ENCODE measurements at regions not wholly inside any gene's neighbourhood (a gene's known extent, or its start where the extent isn't known, plus 50 kb on each side); places are given as distances from the start of the nearest gene placed in this dataset.

DNA sequence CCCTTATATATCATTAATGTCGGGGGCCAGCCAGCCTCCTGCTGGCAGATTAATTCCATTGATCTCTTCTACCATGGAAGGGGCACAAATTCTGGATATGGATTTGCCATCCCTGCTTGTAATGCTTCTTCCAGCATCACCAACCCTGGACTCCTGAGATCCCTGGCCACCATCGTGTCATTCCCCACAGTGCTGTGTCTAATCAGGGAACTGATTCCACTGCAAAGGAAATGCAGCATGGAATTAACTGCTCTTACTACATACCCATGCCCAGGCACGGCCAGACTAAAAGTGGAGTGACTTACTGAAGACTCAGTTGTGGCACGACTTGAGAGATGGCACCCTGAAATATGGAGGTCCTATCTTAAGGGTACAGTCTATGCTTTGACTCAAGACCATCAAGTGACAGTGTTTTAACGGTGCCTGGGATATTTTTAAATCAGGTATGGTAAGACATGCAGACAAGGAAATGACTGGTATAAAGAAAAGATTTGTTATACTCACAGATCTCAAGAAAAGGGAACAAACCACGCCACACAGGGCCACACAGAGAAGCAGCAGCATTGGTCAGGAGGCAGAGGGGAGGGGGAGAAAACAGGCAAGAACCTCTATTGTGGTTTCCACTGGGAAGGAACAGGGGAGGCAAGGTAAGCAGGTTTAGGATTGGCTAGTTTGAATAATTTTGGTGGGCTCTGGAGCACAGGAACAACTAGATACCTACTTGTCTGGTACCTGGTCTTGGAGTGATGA is 65.1 kb downstream of the IGLL5 start:
- WGBS, 2 donors = 60 to 66% methylated on average over 6 of the region's 6 CpGs
- intact Hi-C loops (cut with DNase I) = no loop called here
- peaks cover 3% of the 10 kb centered on the region for H3K4me1 ChIP-seq
- peaks cover 0 to 7% of the 10 kb centered on the region in 2 donors for H3K27me3 ChIP-seq
- H3K9me3 ChIP-seq = no peaks in the 10 kb centered on the region
- ATAC-seq (no peak), DNase-seq (no peak)
- TF ChIP-seq CTCF (IDR thresholded peaks at IDR 0.05) = no peak
- TF ChIP-seq POLR2A (IDR thresholded peaks at IDR 0.05) = no peak
- no peak overlapping the region for H3K27ac ChIP-seq
- no peaks in the 10 kb centered on the region for H3K36me3 ChIP-seq (replicated peaks in 1 of 2; ENCODE audit: insufficient read depth in 1 of 2, low read depth in 2 of 2)
- H3K4me3 ChIP-seq = no peak overlapping the region

- TF ChIP-seq POLR2A (IDR thresholded peaks at IDR 0.05) = no peak
- no peak for TF ChIP-seq CTCF (IDR thresholded peaks at IDR 0.05)
- Histone ChIP-seq H3K4me3 (no peak overlapping the region), H3K36me3 (replicated peaks in 1 of 2; ENCODE audit: insufficient read depth in 1 of 2, low read depth in 2 of 2) (no peaks in the 10 kb centered on the region), H3K4me1 (peaks cover 3% of the 10 kb centered on the region), H3K27me3 (peaks cover 0 to 7% of the 10 kb centered on the region in 2 donors), H3K9me3 (no peaks in the 10 kb centered on the region), H3K27ac (no peak overlapping the region)
- ATAC-seq = no peak
- intact Hi-C loops (cut with DNase I) = no loop called here
- WGBS, 2 donors = 50 to 62% methylated on average over 5 of the region's 5 CpGs
- no peak for DNase-seq
Measured at GRCh38 chr22:22953791-22954190, 66.2 kb downstream of the IGLL5 start.

- DNase-seq = no peak
Measured at GRCh38 chr22:22954656-22955055, 67.0 kb downstream of the IGLL5 start.

DNA sequence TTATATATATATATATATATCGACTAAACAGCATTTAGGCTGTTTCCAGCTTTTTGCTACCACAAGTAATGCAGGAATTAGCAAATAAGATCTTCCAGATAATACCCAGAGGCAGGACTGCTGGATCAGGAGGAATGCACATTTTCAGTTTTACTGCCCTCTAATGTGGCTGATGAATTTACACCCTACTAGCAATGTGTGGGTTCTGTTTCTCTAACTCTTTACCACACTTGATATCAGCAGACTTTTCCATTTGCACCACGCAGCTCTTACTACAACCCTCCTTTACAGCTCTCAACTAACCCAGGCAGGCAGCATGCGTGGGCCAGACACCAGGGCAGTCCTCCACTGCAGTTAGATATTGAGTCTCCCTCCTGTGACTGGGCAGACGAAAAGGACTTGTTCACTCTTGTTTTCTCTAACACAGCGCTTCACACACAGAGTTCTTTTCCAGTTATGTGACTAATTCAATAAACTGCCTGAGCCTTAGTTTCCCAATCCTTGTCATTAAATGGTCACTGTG is 67.7 kb downstream of the IGLL5 start:
- TF ChIP-seq POLR2A (IDR thresholded peaks at IDR 0.05) (no peak), CTCF (IDR thresholded peaks at IDR 0.05) (no peak)
- no peaks in the 10 kb centered on the region for H3K36me3 ChIP-seq (replicated peaks in 1 of 2; ENCODE audit: insufficient read depth in 1 of 2, low read depth in 2 of 2)
- 46 to 47% methylated on average over 5 of the region's 5 CpGs for whole genome bisulfite sequencing, 2 donors
- no peak overlapping the region for H3K4me3 ChIP-seq
- H3K9me3 ChIP-seq = no peaks in the 10 kb centered on the region
- ATAC-seq (no peak), DNase-seq (no peak)
- intact Hi-C loops (cut with DNase I) = no loop called here
- H3K4me1 ChIP-seq = peaks cover 3% of the 10 kb centered on the region
- no peak overlapping the region for H3K27ac ChIP-seq
- H3K27me3 ChIP-seq = peaks cover 0 to 7% of the 10 kb centered on the region in 2 donors

More at GRCh38 chr22:22954656-22955055, 67.0 kb downstream of the IGLL5 start:
- Histone ChIP-seq H3K4me3 (no peak overlapping the region), H3K27ac (no peak overlapping the region), H3K27me3 (peaks cover 0 to 7% of the 10 kb centered on the region in 2 donors), H3K36me3 (replicated peaks in 1 of 2; ENCODE audit: insufficient read depth in 1 of 2, low read depth in 2 of 2) (no peaks in the 10 kb centered on the region), H3K9me3 (no peaks in the 10 kb centered on the region), H3K4me1 (peaks cover 3% of the 10 kb centered on the region)
- ATAC-seq = no peak
- WGBS, 2 donors = 6% methylated on average over 16 of the region's 16 CpGs
- intact Hi-C loops (cut with DNase I) = no loop called here
- no peak for TF ChIP-seq POLR2A (IDR thresholded peaks at IDR 0.05)
- no peak for TF ChIP-seq CTCF (IDR thresholded peaks at IDR 0.05)

All from body of pancreas (tissue), 4 donors.